Left ventricle myocardium inferior (tissue), 1 donor: ENCODE measurements at regions not wholly inside any gene's neighbourhood (a gene's known extent, or its start where the extent isn't known, plus 50 kb on each side); places are given as distances from the start of the nearest gene placed in this dataset.

ENCODE experiments used
- DNase-seq: peaks from one replicate; pipeline ENCODE4 v3.0.0-alpha.2; 2020
- H3K27ac ChIP-seq: fragments of 200-600 bp; replicated peaks from 2 replicates; pipeline ENCODE4 v1.8.0; 2021
- H3K27me3 ChIP-seq: fragments of 200-600 bp; 2 replicates; pipeline ENCODE4 v1.8.0; 2021; ENCODE audit warnings: low read depth
- H3K36me3 ChIP-seq: fragments of 200-600 bp; 2 replicates; pipeline ENCODE4 v1.8.0; 2021
- H3K4me1 ChIP-seq: fragments of 200-600 bp; 2 replicates; pipeline ENCODE4 v1.8.0; 2021
- H3K4me3 ChIP-seq: fragments of 200-600 bp; 2 replicates; pipeline ENCODE4 v1.8.0; 2021; ENCODE audit warnings: mild to moderate bottlenecking, moderate library complexity
- H3K9me3 ChIP-seq: fragments of 200-600 bp; replicated peaks from 2 replicates; pipeline ENCODE4 v1.8.0; 2021
- intact Hi-C: fragments of 100-400 bp; cut with micrococcal nuclease; formaldehyde crosslinking; loops from one replicate; pipeline ENCODE4 v1.11.0; 2022
- TF ChIP-seq, protein P1 (sequence below): fragments of 200-600 bp; IDR thresholded peaks from 2 replicates; pipeline ENCODE4 v1.8.0; 2021; ENCODE audit warnings: antibody characterized with exemption, mild to moderate bottlenecking, borderline replicate concordance
- donor health status: DM: no; HTN: yes; CAD: no; lungs with severe emphysema.

DNA sequence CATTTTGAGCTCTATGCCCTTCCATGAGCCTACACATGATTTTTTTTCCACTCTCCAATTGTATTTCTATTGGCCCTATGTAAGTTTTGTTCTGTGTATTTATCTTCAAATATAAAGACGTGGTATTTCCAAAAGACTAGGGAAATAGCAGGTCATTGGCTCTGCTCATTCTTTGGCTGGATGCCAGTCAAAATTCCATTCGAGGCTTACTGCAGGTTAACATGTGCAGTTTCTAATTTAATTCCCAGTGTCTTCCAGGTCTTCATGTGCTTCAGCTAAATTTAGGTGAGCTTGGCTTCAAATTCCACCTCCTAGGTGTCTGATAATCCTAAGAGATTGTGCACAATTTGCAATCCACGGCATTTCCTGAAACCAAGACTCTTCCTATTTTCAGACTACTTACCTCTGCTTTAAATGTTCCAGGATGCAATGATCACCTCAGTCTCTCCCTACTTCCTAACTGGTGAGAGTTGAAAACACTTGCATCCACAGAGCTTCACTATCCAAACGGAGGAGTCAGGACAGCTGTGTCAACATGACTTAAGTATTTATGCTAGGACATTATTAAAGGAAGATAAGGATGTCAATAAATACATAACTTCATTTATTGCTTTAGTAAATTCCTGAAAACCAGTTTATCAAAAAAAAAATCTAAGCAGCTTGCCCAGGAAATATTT lies 236.1 kb downstream of the COL12A1 start:
- no peaks in the 10 kb centered on the region for H3K4me1 ChIP-seq
- H3K4me3 ChIP-seq = no peak overlapping the region
- no peak overlapping the region for H3K27ac ChIP-seq
- DNase-seq = no peak
- intact Hi-C loops = no loop called here
- peaks cover 22% of the 10 kb centered on the region for H3K9me3 ChIP-seq
- TF ChIP-seq, protein P1, sequence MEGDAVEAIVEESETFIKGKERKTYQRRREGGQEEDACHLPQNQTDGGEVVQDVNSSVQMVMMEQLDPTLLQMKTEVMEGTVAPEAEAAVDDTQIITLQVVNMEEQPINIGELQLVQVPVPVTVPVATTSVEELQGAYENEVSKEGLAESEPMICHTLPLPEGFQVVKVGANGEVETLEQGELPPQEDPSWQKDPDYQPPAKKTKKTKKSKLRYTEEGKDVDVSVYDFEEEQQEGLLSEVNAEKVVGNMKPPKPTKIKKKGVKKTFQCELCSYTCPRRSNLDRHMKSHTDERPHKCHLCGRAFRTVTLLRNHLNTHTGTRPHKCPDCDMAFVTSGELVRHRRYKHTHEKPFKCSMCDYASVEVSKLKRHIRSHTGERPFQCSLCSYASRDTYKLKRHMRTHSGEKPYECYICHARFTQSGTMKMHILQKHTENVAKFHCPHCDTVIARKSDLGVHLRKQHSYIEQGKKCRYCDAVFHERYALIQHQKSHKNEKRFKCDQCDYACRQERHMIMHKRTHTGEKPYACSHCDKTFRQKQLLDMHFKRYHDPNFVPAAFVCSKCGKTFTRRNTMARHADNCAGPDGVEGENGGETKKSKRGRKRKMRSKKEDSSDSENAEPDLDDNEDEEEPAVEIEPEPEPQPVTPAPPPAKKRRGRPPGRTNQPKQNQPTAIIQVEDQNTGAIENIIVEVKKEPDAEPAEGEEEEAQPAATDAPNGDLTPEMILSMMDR = no peak
- no peaks in the 10 kb centered on the region for H3K36me3 ChIP-seq
- H3K27me3 ChIP-seq = no peaks in the 10 kb centered on the region

DNA sequence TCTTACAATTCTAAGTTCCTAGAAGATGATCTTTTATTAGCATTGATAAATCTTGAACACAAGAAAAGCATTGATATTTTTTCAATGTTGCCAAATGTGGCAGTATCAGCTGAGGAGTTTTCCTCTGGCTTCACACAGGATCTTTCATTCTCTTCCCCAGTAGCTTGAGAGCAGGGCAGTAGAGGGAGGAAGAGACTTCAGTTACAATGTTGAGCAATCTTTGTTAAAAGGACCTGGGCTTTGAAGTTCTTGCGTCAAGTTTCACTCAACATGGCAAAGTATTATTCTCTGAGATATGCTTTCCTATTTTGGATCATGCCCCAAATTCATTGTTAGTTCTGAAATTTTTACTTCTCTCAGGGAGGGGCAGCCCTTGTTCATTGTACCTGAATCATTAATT lies 238.0 kb downstream of the COL12A1 start:
- Histone ChIP-seq H3K4me1 (no peaks in the 10 kb centered on the region), H3K36me3 (no peaks in the 10 kb centered on the region), H3K27me3 (no peaks in the 10 kb centered on the region), H3K27ac (no peak overlapping the region), H3K9me3 (peaks cover 38% of the 10 kb centered on the region), H3K4me3 (no peak overlapping the region)
- TF ChIP-seq, protein P1 = no peak
- intact Hi-C loops = no loop called here
- DNase-seq = no peak

GRCh38 chr6:74966712-74967111 lies 239.1 kb downstream of the COL12A1 start:
- TF ChIP-seq, protein P1 = no peak
- Histone ChIP-seq H3K4me1 (no peaks in the 10 kb centered on the region), H3K4me3 (no peak overlapping the region), H3K9me3 (peaks cover 42% of the 10 kb centered on the region), H3K27ac (no peak overlapping the region), H3K27me3 (no peaks in the 10 kb centered on the region), H3K36me3 (no peaks in the 10 kb centered on the region)
- intact Hi-C loops = no loop called here
- DNase-seq = no peak

- Histone ChIP-seq H3K4me3 (no peak overlapping the region), H3K36me3 (no peaks in the 10 kb centered on the region), H3K4me1 (no peaks in the 10 kb centered on the region), H3K9me3 (peaks cover 42% of the 10 kb centered on the region), H3K27me3 (no peaks in the 10 kb centered on the region), H3K27ac (no peak overlapping the region)
- DNase-seq = no peak
- intact Hi-C loops = no loop called here
- TF ChIP-seq, protein P1 = no peak
These were observed 240.9 kb downstream of the COL12A1 start for GRCh38 chr6:74964871-74965441.

DNA sequence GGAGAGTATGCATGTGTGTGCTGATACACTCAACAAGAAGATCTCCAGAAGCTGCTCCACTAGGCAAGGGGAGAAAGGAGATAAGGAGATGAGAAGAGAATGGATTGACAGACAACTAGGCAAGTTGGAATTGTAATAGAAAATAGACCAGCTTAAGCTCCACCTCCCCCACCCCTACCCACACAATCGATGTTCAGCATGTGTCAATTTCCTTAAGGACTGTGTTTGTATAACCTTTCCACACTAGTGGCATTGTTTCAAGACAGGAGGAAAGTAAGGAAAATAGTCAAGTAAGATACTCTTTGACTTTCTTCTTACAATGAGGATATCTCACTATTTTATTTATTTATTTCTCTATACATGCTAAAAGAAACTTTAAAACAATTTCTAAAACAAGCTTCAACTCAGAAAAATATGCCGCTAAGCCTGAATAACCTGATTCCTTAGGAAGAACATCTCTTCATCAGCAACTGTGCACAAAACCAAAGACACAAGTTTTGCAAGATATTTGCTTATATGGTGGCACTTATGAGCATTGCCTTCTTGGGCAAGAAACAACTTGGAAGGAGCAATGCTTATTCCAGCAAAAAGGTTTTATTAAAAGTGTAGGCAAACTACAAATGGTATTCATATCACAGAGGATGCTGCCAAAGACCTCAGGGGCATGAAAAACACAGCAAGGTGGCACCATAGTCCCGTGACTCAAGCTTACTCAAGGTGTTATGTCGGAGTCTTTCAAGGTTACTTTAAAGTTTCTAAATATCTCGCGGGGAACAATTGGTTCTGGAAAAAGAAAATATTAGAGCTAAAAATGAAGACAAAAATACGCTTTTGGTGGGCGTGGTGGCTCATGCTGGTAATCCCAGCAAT lies 249.1 kb downstream of the COL12A1 start:
- Histone ChIP-seq H3K9me3 (peaks cover 38% of the 10 kb centered on the region), H3K27ac (no peak overlapping the region), H3K4me3 (no peak overlapping the region), H3K4me1 (no peaks in the 10 kb centered on the region), H3K36me3 (no peaks in the 10 kb centered on the region), H3K27me3 (no peaks in the 10 kb centered on the region)
- intact Hi-C loops = no loop called here
- no peak for DNase-seq
- TF ChIP-seq, protein P1 = no peak
